ENCODE measurements at regions not wholly inside any gene's neighbourhood (a gene's known extent, or its start where the extent isn't known, plus 50 kb on each side); places are given as distances from the start of the nearest gene placed in this dataset.
A peak's percentile ranks its signal among the peaks of the same experiment; 100 is the strongest.

- no peak for TF ChIP-seq CTCF (conservative IDR thresholded peaks at IDR 0.05; ENCODE audit: low read length)
- no peak for DNase-seq (ENCODE audit: low read depth)
- H3K4me3 ChIP-seq (ENCODE audit: low read length) = no peak overlapping the region
Measured at GRCh38 chr5:125536095-125536494, 789.7 kb upstream of the ZNF608 start.

- no peak overlapping the region for H3K4me3 ChIP-seq (ENCODE audit: low read length)
- no peak for TF ChIP-seq CTCF (conservative IDR thresholded peaks at IDR 0.05; ENCODE audit: low read length)
- peak; percentile 45 for DNase-seq (ENCODE audit: low read depth)
Measured at GRCh38 chr5:125536582-125536981, 790.1 kb upstream of the ZNF608 start.

GRCh38 chr5:125537661-125538060 is 791.2 kb upstream of the ZNF608 start:
- H3K4me3 ChIP-seq (ENCODE audit: low read length) = no peak overlapping the region
- TF ChIP-seq CTCF (conservative IDR thresholded peaks at IDR 0.05; ENCODE audit: low read length) = no peak
- DNase-seq (ENCODE audit: low read depth) = no peak

- DNase-seq (ENCODE audit: low read depth) = no peak
- no peak overlapping the region for H3K4me3 ChIP-seq (ENCODE audit: low read length)
- no peak for TF ChIP-seq CTCF (conservative IDR thresholded peaks at IDR 0.05; ENCODE audit: low read length)
Measured at GRCh38 chr5:125538469-125538868, 792.0 kb upstream of the ZNF608 start.

- no peak overlapping the region for H3K4me3 ChIP-seq (ENCODE audit: low read length)
- no peak for DNase-seq (ENCODE audit: low read depth)
- no peak for TF ChIP-seq CTCF (conservative IDR thresholded peaks at IDR 0.05; ENCODE audit: low read length)
Measured at GRCh38 chr5:125541085-125541484, 794.6 kb upstream of the ZNF608 start.

- no peak overlapping the region for H3K4me3 ChIP-seq (ENCODE audit: low read length)
- no peak for DNase-seq (ENCODE audit: low read depth)
- TF ChIP-seq CTCF (conservative IDR thresholded peaks at IDR 0.05; ENCODE audit: low read length) = no peak
Measured at GRCh38 chr5:125549322-125549911, 803.0 kb upstream of the ZNF608 start.

GRCh38 chr5:125550274-125550673 is 803.8 kb upstream of the ZNF608 start:
- no peak overlapping the region for H3K4me3 ChIP-seq (ENCODE audit: low read length)
- peak; percentile 13 for DNase-seq (ENCODE audit: low read depth)
- no peak for TF ChIP-seq CTCF (conservative IDR thresholded peaks at IDR 0.05; ENCODE audit: low read length)
